HG02798 (cell line): ENCODE measurements at regions not wholly inside any gene's neighbourhood (a gene's known extent, or its start where the extent isn't known, plus 50 kb on each side); places are given as distances from the start of the nearest gene placed in this dataset.
"Not testable (repeated sequence)": the region's sequence is repeated elsewhere in the genome, so short reads cannot be mapped to it uniquely, and the experiment has no call there.

Experiments
- ATAC-seq: cut with Tn5 transposase; IDR thresholded peaks from one replicate; pipeline ENCODE4 v1.9.1; 2021; ENCODE audit warnings: mild to moderate bottlenecking; ENCODE audit not compliant: unreplicated experiment, poor library complexity

DNA sequence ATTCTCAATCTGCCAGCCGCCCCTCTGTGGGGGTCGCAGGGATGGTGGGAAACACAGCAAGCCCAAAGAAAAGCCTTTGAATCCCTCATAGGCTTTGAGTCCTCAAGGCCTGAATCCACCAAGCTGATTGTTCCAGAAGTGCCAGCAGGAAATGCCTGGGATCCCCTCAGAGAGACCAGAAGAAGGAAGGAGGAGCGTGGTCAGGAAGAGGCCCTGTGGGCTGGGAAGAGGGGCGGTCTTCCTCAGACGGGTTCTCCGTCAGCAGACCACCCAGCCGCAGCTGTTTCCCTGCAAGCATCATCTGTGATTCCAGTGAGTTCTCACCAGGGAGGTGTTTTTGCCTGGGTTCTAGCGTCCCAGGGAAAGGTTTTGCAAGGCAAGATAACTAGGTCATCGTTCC, 190.0 kb upstream of the KLF6 start:
- no peak for ATAC-seq

DNA sequence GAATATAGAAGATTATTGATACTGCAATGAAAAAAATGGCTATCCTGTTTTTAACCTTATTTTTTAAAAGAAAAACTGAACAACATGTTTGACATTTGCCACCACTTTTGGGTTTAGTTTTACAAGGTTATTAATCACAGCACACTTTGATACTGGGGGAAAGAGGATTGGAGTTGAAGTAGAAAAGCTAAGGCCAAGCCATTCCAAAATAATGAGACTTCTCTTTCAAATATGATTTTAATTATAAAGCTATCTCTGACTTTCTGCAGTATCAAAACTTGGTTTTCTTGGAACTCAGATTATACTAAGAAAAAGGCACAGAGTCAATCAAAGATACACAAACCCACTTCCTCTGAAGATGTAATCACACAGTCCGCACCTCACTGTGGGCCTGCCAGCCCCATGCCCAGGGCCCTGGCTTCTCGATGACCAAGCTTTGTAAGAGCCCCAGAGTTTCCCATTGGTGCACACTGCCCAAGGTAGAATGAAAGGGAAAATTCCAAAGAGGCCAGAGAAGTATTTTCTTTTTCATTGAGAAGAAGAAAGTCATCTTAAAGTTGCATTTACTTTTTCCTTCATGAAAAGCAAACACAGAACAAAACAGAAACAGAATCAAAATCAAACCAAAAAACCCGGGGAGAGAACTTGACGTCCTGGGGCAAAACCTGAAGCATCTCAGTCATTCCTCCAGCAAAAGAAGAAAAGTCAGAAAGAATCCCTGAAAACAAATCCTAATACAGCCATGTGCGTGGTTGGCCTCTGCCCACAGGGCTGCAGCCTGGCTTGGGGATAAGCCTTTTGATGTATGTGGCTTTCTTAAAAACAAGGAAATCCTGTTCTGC, 187.7 kb upstream of the KLF6 start:
- no peak for ATAC-seq

DNA sequence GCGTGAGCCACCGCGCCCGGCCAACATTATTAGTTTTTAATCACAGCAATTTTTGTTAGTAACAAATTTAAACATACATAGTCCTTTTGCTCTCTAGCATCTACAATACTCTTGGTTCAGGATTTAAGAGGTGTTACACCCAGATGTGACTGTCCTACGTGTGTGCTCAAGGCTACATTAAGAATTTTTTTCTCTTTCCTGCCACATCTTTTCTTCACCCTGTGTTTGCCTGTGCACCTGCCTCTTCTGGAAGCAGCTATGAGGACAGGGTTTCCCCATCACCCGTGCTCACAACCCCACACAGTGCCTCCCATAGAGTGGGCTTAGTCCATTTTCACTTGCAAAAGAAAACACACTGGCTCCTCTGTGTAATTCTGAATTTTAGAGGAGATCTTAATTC, 186.7 kb upstream of the KLF6 start:
- ATAC-seq: no peak

DNA sequence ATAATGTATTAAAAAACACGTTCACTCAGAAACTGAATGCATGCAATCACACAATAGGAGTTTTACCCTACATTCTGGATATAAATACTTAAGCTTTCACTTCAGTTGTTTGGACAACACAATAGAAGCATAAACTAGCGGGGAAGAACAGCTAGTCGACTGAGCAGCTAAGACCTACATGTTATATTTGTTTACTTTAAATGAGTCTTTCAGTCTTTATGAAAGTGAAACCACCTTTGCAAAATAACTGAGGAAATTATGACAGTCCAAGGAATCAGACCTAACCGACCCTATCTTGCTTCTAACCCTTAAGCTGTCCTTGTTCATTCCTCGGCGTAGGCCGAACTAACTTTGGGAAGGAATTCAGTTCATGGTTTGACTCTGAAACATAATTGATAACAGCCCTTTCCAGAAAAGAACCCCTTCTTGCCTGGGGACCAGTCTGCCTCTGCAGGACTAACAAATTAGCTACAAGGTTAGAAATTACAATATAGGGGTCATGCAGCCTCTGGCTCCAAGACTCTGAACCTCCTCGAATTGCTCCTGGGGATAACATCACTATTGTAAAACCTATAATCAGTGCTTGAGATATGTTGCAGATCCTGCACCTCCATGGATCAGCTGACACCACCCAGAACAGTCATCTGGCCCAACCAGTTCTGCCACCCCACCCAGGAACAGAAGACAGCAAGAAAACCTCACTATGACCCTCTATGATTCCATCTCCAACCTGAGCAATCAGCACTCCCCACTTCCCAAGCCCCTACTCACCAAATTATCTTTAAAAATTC, 185.1 kb upstream of the KLF6 start:
- ATAC-seq: no peak

DNA sequence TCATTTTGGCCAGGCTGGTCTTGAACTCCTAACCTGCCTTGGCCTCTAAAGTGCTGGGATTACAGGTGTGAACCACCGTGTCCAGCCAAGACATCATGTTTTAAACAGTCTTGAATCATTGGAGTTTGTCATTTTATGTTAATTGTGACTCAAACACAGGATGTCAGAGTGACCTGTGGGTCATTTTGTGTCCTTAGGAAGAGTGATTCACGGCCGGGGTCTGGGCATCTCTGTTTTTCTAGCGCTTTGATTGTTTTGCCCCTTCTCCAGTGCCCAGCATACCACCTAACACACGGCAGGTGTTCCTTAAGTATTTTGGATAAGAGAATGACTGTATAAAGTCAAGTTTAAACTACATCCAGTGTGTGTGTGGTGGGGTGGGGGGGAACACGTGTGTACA, 183.7 kb upstream of the KLF6 start:
- ATAC-seq: no peak

DNA sequence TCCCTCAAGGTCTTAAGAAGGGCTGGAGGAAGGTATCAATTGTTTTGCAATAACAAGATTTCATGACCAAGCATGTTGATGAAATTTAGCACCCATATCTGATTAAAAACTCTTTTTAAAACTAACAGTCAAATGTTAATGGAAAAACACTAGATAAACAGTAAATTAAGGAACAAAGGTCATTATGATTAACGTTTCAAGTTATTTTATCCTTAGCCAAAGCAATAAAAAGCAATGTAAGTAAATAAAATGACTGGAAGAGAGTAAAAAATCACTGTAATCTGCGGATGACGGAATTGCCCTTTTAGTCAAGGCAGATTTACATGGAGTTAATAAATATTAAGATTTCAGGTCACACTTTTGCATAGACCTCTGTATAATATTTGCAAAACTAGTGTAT, 179.5 kb upstream of the KLF6 start:
- ATAC-seq: no peak

DNA sequence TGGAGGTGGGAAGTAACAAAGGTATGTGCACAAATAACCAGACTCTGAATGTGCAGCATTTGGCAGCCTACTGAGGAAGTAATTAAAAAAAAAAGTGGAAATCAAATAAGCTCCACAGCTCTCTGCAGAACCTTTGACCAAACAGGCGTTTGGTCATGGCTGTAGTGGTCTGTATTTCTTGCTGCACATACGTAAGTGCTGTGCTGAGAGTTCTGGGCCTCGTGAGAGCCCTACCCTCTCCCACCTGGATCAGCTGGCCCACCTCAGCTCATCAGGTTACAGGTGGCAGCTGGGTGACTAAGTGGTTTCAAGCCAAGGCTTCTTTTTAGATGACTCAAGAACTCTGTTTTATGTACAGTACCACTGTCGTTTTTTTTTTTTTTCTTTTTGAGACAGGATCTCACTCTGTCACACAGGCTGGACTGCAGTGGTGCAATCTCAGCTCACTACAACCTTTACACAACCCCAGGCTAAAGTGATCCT, 178.2 kb upstream of the KLF6 start:
- ATAC-seq: no peak

DNA sequence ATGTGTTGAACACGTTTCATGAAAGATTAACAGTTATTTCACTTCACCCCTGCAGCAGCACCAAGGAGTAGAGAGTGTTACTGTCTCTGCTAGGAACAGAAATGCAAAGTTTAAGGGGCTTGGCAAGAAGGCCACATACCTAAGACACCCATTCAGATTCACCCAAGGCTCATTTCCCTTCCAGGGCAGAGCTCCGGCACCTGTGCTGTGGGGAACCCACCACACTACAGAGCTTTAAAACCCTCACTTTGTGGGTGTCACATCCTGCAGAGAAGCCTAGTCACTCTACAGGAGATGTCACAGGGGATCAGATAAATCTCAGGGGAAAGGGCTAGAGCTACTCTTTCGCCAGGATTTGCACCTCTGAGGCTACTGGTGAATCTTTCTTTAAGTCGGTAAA, 176.1 kb upstream of the KLF6 start:
- peak; percentile 57 for ATAC-seq

DNA sequence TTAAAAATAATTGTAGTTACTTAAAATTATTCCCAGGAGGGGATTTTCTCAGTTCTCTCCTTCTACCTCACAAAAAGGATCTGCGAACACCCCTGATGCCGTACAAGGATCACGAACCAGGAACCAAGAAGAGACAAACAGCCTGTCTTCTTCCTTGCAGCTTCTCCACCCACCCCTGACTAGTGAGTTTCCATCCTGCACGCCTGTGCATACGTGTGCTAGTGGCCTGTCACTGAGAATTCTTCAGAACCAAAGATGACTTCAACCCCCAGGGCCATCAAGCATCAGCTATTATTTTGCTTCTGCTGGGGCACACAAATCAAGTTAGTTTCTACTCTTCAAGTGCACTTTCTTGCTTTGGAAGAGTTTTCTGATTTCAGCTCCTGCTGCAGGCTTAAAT, 175.5 kb upstream of the KLF6 start:
- ATAC-seq: no peak

DNA sequence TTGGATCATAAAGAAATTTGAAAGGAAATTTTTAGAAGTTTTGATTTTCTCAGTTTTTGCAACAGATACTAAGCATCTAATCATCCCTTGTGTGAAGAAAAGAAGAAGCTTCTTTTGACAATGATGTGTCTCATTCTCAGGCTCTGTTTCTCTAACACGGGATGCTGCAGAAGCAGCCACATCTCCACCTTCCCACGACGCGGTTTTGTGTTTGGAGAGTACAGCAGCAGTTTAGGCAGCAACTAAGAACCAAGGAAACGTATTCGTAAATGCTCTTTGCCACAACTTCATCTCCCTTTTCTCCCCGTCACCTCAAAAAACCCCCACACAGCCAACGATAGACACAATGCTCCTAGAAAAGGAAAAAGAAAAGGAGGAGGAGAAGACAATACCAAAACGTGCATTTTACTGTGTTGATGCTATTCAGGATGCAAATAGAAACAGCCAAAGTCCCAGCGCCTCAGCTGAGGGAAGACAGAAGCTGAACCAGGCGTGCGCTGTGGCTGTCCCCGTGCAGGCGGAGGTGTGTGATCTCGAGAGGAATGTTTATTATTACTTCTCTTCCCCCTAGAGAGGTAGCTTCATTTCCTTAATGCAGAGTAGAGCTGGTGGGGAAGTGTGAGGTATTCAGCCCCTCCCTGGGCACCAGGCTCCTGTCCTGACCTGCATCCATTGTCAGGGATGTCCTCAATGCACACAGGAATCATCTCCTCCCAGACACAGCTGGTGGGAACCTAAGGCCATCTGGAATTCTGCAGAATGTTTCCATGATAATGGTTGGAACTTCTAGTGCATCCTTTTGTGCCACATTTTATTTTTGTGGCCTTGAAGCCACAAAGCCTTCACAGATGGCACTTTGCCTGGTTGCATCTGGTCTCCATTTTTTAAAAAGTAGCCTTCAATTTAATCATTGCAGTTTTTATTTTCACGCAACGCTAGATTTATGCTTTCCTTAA, 174.6 kb upstream of the KLF6 start:
- no peak for ATAC-seq

DNA sequence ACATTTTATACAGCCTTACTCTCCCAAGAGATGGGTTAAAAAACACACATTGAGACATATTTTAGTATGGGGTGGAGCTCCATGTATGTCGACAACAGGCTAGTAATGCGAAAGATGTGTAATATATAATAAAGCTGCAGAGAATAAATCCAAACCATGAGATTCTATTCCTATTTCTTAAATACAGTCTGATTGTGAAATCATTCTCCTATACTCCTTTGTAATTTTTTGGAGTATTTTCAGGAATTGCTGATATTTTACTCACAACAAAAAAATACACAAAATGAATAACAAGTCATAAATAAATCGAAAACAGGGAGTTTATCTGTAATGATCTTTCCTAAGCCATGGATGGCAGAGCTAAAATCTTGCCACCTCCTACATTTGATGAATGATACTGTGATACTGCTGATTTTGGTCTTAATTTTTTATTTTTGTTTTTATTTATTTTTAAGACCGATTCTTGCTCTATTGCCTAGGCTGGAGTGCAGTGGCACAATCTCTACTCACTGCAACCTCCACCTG, 173.5 kb upstream of the KLF6 start:
- no peak for ATAC-seq

DNA sequence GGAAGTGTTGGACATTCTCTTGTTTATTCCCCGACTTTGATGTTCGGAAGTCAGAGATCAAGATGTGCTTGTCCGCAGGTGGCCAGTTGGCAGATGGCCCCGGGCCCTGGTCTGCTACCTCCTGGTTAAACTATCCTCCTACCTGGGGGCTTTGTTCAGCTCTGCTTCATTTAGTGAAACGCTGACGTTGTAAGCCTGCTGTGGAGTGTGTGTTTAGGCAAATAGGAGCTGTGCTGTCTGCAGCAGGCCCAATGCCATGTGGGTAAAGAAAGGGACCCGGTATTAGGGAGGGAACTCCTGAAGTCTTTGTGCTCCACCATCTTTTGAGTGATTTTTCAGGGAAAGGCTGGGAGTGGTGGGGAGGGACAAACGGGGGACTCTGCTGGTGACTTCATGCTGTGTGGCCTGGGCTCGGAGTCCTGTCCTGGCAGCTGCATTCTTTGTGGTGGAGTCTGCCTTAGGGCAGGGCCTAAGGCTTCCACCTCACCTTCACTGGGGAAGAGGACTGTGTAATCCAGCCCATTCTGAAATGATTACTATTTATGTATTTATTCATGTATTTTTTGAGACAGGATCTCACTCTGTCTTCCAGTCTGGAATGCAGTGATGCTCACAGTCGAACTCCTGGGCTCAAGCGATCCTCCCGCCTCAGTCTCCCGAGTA, 171.1 kb upstream of the KLF6 start:
- no peak for ATAC-seq

DNA sequence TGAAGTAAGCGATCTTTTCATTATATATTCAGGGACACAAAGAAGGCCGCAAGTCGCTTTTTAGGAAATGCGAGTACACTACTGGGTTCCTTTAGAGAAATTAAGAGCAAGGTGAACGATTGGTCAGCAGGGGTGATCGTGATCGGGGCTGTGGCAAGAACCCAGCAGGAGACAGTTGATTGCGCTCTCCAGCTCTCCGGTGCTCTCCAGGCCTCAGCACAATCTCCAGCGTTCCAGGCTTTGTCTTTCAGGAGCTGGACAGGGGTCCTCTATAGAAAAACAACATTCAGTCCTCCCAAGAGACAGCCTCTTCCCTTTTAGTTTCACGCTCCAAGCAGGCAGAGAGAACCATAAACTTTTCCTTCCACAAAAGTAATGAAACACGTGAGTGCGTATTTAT, 170.5 kb upstream of the KLF6 start:
- no peak for ATAC-seq

DNA sequence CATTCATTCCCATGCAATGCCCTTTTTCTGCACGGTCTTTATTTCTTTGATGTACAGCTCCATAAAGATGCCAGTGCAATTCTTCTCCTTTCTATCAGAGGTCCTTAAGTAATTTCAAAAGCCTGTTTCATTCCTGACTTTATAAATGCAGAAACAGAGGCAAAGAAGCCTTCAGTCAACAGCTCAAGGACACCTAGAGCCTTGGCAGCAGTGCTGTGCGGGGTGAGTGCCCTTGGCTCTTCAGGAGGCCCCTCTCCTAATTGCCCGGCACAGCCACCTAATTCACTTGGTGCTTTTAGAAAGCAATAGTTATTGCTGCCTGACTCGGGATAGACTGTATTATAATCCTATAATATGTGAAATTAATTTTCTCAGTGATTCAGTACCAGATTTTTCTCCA, 169.6 kb upstream of the KLF6 start:
- no peak for ATAC-seq

DNA sequence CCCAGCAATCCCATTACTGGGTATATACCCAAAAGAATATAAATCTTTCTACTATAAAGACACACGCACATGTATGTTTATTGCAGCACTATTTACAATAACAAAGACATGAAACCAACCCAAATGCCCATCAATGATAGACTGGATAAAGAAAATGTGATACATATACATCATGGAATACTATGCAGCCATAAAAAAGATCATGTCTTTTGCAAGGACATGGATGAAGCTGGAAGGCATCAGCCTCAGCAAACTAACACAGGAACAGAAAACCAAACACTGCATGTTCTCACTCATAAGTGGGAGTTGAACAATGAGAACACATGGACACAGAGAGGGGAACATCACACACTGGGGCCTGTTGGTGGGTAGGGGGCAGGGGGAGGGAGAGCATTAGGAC, 169.0 kb upstream of the KLF6 start:
- ATAC-seq: not testable (repeated sequence)

DNA sequence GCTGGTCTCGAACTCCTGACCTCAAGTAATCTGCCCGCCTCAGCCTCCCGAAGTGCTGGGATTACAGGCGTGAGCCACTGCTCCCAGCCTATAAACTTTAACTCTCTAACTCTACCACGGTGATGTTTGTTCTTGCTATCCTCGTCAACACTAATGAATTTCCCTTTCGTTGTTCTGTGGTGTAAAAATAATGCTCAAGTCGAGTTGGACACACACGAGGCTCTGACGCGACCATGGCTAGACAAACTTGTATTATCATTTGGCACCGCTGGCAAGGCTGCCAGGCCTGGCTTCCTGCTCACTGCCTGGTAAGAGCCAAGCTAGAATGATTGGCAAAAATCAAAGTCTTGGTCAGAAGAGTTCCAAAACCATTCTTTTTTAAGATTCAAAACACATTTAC, 167.0 kb upstream of the KLF6 start:
- ATAC-seq: no peak

DNA sequence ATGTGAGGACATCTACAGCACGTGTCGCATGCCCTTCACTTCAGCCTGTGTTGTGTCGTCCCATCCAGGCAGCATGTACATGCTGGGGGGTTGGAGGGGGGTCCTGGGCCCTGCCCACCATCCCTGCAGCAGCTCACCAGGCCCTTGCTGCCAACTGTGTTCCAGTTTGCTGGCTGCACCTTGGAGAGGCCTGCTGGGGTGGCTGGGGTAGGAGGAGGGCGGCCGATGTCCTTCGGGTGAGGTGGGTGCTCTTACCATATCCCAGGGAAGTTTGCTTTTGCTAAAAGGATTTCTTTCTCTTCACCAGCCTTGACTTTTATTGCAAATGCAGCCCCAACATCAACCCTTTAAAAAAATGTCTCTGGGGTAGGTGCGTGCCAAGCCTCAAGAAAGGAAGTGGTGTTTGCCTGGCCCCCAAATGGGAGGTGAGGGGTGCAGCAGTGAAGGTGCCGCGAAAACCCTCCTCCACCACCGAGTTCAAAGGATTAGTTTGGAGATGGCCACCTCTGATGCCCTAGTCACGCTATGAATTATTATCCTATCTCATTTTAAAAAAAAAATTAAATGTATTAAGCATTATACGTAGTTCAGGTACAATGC, 165.8 kb upstream of the KLF6 start:
- no peak for ATAC-seq

DNA sequence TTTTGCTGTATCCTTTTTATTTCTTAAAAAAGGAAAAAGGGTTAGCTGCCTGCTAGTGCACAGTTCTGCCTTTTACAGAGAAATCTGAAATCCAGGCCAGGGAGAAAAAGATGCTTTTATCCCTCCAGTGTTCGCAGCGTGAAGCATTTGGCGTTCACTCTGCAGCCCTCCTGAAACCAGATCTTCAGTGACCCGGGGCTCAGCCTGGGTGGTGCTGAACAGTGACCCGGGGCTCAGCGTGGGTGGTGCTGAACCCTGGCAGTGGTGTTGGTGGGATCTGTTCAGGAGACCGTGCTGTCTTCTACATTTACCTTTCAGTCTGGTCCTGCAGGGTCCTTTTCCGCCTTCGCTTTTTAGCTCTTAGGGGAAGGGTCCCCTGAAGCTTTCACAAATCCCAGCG, 164.7 kb upstream of the KLF6 start:
- ATAC-seq: no peak

DNA sequence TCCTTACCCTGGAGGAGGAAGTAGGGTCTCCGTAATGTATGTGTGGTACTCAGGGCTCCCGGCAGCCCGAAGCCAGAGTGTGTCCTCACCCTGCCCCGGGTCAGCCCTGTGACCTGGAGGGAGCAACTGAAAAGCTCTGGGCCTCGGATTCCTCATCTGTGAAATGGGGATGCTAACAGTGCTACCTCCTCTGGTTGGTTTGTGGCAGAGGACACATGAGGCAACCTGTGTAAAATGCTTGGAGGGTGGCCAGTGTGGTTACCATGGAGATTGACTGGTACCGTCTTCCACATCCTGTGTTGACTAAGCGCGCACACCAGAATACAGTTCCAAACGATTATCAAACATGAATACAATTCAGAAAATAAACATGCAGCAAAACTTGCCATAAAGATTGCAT, 163.8 kb upstream of the KLF6 start:
- ATAC-seq: no peak
